Choroid plexus epithelial cell (primary cell): ENCODE measurements at regions not wholly inside any gene's neighbourhood (a gene's known extent, or its start where the extent isn't known, plus 50 kb on each side); places are given as distances from the start of the nearest gene placed in this dataset.

Experiments used
- DNase-seq: peaks from one replicate; pipeline ENCODE4 v3.0.0-alpha.2; 2010; ENCODE audit warnings: low read depth
- H3K4me3 ChIP-seq: 2 replicates; pipeline ENCODE4 v1.5.1; 2011; ENCODE audit warnings: low read depth, mild to moderate bottlenecking, control low read depth, low read length, moderate library complexity
- TF ChIP-seq, protein P1 (sequence below): conservative IDR thresholded peaks from 2 replicates; pipeline ENCODE4 v1.5.1; 2011; ENCODE audit warnings: low read depth, mild to moderate bottlenecking, control low read depth, inconsistent platforms, low read length, moderate library complexity

DNA sequence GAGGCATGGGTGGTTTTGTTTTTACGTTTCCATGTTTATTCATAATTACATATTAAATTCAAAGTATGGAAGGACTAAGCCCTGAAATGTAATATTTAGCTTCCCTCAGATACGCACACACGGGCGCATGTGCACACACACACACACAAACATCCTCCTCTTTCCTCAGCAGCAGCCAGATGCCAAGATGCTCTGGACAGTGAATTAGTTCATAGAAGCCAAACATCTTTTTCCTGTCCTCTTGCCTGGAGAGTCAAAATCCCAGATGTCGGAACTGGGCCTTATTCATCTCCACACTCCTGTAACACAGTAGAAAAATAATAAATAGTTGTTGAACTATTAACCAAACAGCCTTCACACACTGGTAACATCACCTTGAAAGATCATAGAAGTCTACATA is 273.1 kb downstream of the SP3 start:
- DNase-seq = no peak
- H3K4me3 ChIP-seq = no peak overlapping the region
- TF ChIP-seq, protein P1, sequence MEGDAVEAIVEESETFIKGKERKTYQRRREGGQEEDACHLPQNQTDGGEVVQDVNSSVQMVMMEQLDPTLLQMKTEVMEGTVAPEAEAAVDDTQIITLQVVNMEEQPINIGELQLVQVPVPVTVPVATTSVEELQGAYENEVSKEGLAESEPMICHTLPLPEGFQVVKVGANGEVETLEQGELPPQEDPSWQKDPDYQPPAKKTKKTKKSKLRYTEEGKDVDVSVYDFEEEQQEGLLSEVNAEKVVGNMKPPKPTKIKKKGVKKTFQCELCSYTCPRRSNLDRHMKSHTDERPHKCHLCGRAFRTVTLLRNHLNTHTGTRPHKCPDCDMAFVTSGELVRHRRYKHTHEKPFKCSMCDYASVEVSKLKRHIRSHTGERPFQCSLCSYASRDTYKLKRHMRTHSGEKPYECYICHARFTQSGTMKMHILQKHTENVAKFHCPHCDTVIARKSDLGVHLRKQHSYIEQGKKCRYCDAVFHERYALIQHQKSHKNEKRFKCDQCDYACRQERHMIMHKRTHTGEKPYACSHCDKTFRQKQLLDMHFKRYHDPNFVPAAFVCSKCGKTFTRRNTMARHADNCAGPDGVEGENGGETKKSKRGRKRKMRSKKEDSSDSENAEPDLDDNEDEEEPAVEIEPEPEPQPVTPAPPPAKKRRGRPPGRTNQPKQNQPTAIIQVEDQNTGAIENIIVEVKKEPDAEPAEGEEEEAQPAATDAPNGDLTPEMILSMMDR = no peak

DNA sequence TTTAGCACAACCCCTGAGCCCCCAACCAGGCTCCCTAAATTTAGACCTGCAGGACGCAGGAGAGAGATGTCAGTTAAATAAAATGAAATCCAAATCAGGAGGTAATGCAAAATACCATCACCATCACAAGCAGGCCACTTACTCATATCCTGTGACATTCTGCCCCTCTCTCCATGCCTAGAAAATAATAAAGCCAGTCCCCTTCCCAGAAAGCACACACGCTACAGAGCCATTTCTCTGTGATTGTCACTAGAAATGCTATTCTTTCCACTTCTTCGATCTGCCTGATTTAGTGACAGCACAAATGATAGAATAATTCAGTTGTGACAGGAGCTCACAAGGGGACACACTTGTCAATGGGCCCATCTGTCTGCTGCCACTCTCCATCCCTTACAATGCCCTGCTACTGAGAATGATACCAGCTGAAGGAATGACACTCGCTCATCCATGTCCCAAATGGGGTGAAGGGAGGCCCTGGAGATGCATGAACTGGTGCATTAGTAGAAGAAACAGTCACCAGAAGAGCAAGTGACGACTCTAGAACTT is 272.1 kb downstream of the SP3 start:
- no peak overlapping the region for H3K4me3 ChIP-seq
- TF ChIP-seq, protein P1 = no peak
- DNase-seq = no peak

DNA sequence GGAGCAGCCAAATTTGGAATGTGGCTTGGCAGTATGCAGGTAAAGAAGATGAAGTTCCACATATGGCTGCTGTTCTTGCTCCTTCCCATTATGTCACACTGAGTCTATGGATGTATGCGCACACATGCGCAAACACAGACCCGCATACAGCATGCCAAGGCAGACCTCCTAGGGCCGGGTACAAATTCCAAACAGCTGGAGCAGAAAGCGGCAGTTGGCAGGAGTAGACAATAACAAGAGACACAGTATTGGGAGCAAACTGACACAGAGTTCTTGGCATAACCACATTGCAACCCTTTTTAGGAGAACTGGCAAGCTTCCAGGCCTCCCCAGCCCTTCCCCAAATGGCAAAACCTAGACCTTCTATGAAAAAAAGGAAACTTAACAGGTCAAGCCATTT is 268.9 kb downstream of the SP3 start:
- H3K4me3 ChIP-seq = no peak overlapping the region
- DNase-seq = no peak
- TF ChIP-seq, protein P1 = no peak

DNA sequence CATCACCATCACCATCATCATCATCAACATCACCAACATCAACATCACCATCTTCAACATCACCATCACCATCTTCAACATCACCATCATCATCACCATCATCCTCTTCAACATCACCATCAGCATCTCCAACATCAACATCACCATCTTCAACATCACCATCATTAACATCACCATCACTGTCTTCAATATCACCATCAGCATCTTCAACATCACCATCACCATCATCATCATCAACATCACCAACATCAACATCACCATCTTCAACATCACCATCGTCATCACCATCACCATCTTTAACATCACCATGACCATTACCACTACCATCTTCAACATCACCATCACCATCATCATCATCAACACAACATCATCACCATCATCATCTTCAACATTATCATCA is 267.2 kb downstream of the SP3 start:
- TF ChIP-seq, protein P1 = no peak
- no peak overlapping the region for H3K4me3 ChIP-seq
- DNase-seq = no peak

DNA sequence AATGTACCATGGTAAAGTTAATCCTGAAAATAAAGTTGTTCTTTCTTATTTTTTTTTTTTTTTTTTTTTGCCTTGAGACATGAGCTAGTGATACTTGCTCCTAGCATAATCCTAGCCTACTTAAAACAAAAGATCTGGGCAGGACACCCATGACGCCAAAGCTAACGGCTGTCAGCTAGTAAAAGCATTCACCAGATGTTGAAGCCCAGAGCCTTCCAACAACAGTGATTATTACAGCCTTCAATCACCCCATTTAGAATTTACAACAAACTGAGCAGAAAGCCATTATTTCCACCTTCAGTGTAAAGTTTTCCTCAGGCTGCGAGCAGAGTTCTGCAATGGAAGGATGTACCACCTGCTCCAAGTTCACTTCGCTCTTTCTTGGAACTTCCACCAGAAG is 259.5 kb downstream of the SP3 start:
- TF ChIP-seq, protein P1 = no peak
- H3K4me3 ChIP-seq = no peak overlapping the region
- DNase-seq = no peak

DNA sequence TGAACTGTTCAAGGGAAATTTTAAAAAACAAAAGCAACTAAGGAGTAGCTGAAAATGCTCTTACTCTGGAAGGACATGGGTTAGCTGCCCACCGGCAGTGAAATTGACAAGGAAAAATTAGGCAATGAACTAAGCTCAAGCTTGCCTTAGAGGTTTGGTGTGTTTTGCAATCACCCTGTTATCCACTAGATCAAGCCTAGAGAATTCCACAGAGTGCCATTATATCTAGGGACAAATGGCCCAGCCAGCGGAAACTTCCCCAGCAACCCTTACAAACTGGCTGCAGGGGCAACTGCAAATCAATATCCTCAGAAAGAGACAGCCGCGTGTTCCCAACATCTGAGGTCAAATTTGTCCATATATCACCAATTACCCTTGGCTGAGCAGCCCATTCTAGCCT is 258.2 kb downstream of the SP3 start:
- no peak overlapping the region for H3K4me3 ChIP-seq
- TF ChIP-seq, protein P1 = no peak
- no peak for DNase-seq

DNA sequence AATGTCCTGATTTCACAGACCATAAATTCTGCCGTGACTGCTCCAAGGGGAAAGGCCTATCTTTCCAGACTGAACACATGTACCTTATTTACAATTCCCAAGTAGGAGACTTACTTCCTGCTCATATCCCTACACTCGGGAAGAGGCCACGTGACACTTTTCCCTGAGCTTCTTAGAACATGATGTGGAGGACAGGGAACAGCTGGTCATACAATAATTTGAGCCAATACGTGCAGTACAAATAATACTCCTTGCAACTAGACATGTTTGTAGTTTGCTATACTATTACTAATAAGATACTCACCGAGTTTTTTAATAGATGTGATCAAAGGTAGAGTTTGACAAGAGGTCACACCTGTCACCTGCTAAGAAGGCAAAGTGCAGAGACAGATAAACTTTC is 256.4 kb downstream of the SP3 start:
- TF ChIP-seq, protein P1 = no peak
- DNase-seq = no peak
- no peak overlapping the region for H3K4me3 ChIP-seq
